PC-9 (cell line): ENCODE measurements at regions not wholly inside any gene's neighbourhood (a gene's known extent, or its start where the extent isn't known, plus 50 kb on each side); places are given as distances from the start of the nearest gene placed in this dataset.

Experiments used
- BruUV-seq: library from RNA; stranded (reverse); fragments of 400-500 nt; replicated peaks from 2 replicates; lab custom pipeline; 2021; lab: Mats Ljungman, UMichigan
- CTCF ChIA-PET: fragments of 300-600 bp; sonication (Branson Sonifier 250); formaldehyde crosslinking; loops from one replicate; lab custom pipeline; 2022; ENCODE audit warnings: antibody characterized with exemption; lab: Charles Lee
- POLR2A ChIA-PET: fragments of 300-600 bp; sonication (Branson Sonifier 250); formaldehyde crosslinking; loops from one replicate; lab custom pipeline; 2022; ENCODE audit warnings: antibody characterized with exemption; ENCODE audit not compliant: unreplicated experiment; lab: Charles Lee
- DNase-seq, 2 experiments: peaks; one replicate each; pipeline versions ENCODE4 v3.0.0 to v3.0.0-alpha.2; 2015 to 2022; ENCODE audit warnings: mixed read lengths in 1 of 2
- H2AFZ ChIP-seq: fragments of 200-600 bp; sonication (generic); 2 replicates; pipeline ENCODE4 v1.8.1; 2017; ENCODE audit warnings: antibody characterized with exemption
- H3F3A ChIP-seq: fragments of 200-600 bp; sonication (generic); 2 replicates; pipeline ENCODE4 v1.8.1; 2017; ENCODE audit warnings: antibody characterized with exemption, mild to moderate bottlenecking, low read depth; ENCODE audit not compliant: insufficient read depth
- H3K27ac ChIP-seq: fragments of 200-600 bp; sonication (generic); 2 replicates; pipeline ENCODE4 v1.6.1; 2016; ENCODE audit warnings: mixed run types
- H3K27me3 ChIP-seq: fragments of 200-600 bp; sonication (generic); 2 replicates; pipeline ENCODE4 v1.6.1; 2016; ENCODE audit warnings: low read depth, mixed run types; ENCODE audit not compliant: insufficient read depth
- H3K36me3 ChIP-seq: fragments of 200-600 bp; sonication (generic); 2 replicates; pipeline ENCODE4 v1.6.1; 2016; ENCODE audit warnings: low read depth, mixed run types
- H3K4me1 ChIP-seq: fragments of 200-600 bp; sonication (generic); replicated peaks from 2 replicates; pipeline ENCODE4 v1.6.1; 2016; ENCODE audit warnings: mixed run types; ENCODE audit not compliant: insufficient read depth
- H3K4me2 ChIP-seq: fragments of 200-600 bp; sonication (generic); 2 replicates; pipeline ENCODE4 v1.6.1; 2017; ENCODE audit warnings: mixed run types
- H3K4me3 ChIP-seq: fragments of 200-600 bp; sonication (generic); 2 replicates; pipeline ENCODE4 v1.6.1; 2016; ENCODE audit warnings: mixed run types
- H3K79me2 ChIP-seq: fragments of 200-600 bp; sonication (generic); 2 replicates; pipeline ENCODE4 v1.6.1; 2017; ENCODE audit warnings: low read depth, mixed run types
- H3K9me2 ChIP-seq: fragments of 200-600 bp; sonication (generic); 2 replicates; pipeline ENCODE4 v1.8.1; 2017; ENCODE audit warnings: mild to moderate bottlenecking; ENCODE audit not compliant: insufficient read depth
- H3K9me3 ChIP-seq: fragments of 200-600 bp; sonication (generic); 2 replicates; pipeline ENCODE4 v1.8.1; 2016; ENCODE audit warnings: low read depth; ENCODE audit not compliant: insufficient read depth
- H4K20me1 ChIP-seq: fragments of 200-600 bp; sonication (generic); 2 replicates; pipeline ENCODE4 v1.8.1; 2017; ENCODE audit not compliant: insufficient read depth
- CTCF ChIP-seq: fragments of 200-600 bp; sonication (generic); conservative IDR thresholded peaks from 2 replicates; pipeline ENCODE4 v1.6.1; 2017; ENCODE audit warnings: mixed run types, antibody characterized with exemption, mild to moderate bottlenecking, moderate library complexity
- EZH2 ChIP-seq: fragments of 200-600 bp; sonication (generic); IDR thresholded peaks from 2 replicates; pipeline ENCODE4 v1.8.0; 2017; ENCODE audit warnings: antibody characterized with exemption, low read depth
- intact Hi-C: fragments of 100-400 bp; cut with micrococcal nuclease; formaldehyde crosslinking; loops from one replicate; pipeline ENCODE4 v1.10.0; 2022; ENCODE audit not compliant: unreplicated experiment

GRCh38 chr7:24059775-24060174 lies 224.2 kb upstream of the NPY start:
- Histone ChIP-seq H4K20me1 (no peaks in the 10 kb centered on the region), H3K9me2 (no peaks in the 10 kb centered on the region), H3K4me1 (peaks cover 42% of the 10 kb centered on the region), H3K27me3 (no peaks in the 10 kb centered on the region), H3K4me3 (peak overlapping the region; percentile 9; the same call in 1 of the 2 replicates), H3K9me3 (peaks cover 7% of the 10 kb centered on the region; the same call in 1 of the 2 replicates), H3K4me2 (peak overlapping the region; percentile 65), H3F3A (peaks cover 2% of the 10 kb centered on the region; the same call in 1 of the 2 replicates), H3K36me3 (no peaks in the 10 kb centered on the region), H3K79me2 (no peaks in the 10 kb centered on the region), H3K27ac (peak overlapping the region; percentile 51), H2AFZ (peak overlapping the region; percentile 74)
- intact Hi-C loops: no loop called here
- TF ChIP-seq EZH2 (no peak), CTCF (no peak)
- ChIA-PET POLR2A (no interaction called here), CTCF (no interaction called here)
- DNase-seq: peak; percentile 37 to 98
- BruUV-seq: no TSS peak

- BruUV-seq: no TSS peak
- no peaks in the 10 kb centered on the region for H3K9me2 ChIP-seq
- ChIA-PET CTCF (no interaction called here), POLR2A (no interaction called here)
- H3K4me2 ChIP-seq: no peak overlapping the region
- no peak for DNase-seq
- H3K27ac ChIP-seq: no peak overlapping the region
- H4K20me1 ChIP-seq: no peaks in the 10 kb centered on the region
- H3K4me1 ChIP-seq: peaks cover 23% of the 10 kb centered on the region
- peaks cover 7% of the 10 kb centered on the region; the same call in 1 of the 2 replicates for H3K9me3 ChIP-seq
- TF ChIP-seq EZH2 (no peak), CTCF (no peak)
- no peaks in the 10 kb centered on the region; the same call in 1 of the 2 replicates for H3F3A ChIP-seq
- no peak overlapping the region for H2AFZ ChIP-seq
- no peak overlapping the region for H3K4me3 ChIP-seq
- intact Hi-C loops: no loop called here
- no peaks in the 10 kb centered on the region for H3K36me3 ChIP-seq
- H3K79me2 ChIP-seq: no peaks in the 10 kb centered on the region
- no peaks in the 10 kb centered on the region for H3K27me3 ChIP-seq
These were observed 220.3 kb upstream of the NPY start for GRCh38 chr7:24063721-24064120.

GRCh38 chr7:24069751-24070150 lies 214.2 kb upstream of the NPY start:
- Histone ChIP-seq H3K4me3 (no peak overlapping the region), H3K27ac (no peak overlapping the region), H3K9me3 (no peaks in the 10 kb centered on the region), H3K27me3 (no peaks in the 10 kb centered on the region), H3K4me1 (peaks cover 8% of the 10 kb centered on the region), H3K9me2 (no peaks in the 10 kb centered on the region), H2AFZ (no peak overlapping the region), H3K36me3 (no peaks in the 10 kb centered on the region), H3F3A (peaks cover 1% of the 10 kb centered on the region; the same call in 1 of the 2 replicates), H4K20me1 (no peaks in the 10 kb centered on the region), H3K79me2 (no peaks in the 10 kb centered on the region), H3K4me2 (no peak overlapping the region)
- intact Hi-C loops: no loop called here
- DNase-seq: no peak
- BruUV-seq: no TSS peak
- TF ChIP-seq CTCF (no peak), EZH2 (no peak)
- ChIA-PET CTCF (no interaction called here), POLR2A (no interaction called here)
